Forelimb muscle (tissue), 1 donor: ENCODE measurements at regions not wholly inside any gene's neighbourhood (a gene's known extent, or its start where the extent isn't known, plus 50 kb on each side); places are given as distances from the start of the nearest gene placed in this dataset.
"Not testable (repeated sequence)": the region's sequence is repeated elsewhere in the genome, so short reads cannot be mapped to it uniquely, and the experiment has no call there.

ENCODE experiments used
- DNase-seq: peaks from one replicate; pipeline ENCODE4 v3.0.0-alpha.2; 2013; ENCODE audit warnings: low read depth

- DNase-seq, result no peak
Observed at GRCh38 chr11:106493751-106494150, 416.3 kb downstream of the AASDHPPT start.

DNA sequence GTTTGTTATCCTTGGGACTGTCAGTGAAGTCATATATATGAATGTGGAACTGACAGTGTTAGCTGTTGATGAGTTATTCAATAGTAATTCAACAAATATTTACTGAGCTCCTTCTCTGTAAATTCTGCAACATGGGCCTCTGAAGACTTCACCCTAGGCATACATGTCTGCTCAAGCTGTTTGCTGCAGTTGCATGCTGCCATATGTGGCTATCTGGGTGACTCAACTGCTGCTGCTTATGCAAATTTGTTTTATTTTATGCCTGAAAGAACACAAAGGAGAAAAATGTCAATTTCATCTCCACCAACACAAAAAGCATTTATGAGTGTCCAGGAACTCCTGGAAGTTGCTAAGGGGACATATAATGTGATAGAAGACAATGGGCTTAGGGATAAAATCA is 417.6 kb downstream of the AASDHPPT start:
- DNase-seq, result no peak

DNA sequence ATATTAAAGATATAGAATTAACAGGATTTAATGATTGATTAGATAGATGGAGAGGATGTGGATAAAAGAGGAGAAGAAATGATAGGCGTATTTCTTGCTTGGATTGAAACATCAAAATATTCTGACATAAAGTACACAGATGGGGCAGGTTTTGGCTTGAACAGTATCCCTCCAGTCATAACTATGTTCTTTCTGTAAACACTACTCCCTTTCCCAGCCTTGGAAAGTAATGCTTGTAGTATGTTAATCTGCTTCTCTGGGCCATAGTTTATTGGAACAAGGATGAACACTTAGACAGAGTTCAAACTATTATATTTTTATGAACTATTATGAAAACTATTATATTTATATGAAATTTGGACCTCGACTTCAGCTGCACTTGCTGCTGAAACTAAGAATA is 419.2 kb downstream of the AASDHPPT start:
- DNase-seq, result no peak

DNA sequence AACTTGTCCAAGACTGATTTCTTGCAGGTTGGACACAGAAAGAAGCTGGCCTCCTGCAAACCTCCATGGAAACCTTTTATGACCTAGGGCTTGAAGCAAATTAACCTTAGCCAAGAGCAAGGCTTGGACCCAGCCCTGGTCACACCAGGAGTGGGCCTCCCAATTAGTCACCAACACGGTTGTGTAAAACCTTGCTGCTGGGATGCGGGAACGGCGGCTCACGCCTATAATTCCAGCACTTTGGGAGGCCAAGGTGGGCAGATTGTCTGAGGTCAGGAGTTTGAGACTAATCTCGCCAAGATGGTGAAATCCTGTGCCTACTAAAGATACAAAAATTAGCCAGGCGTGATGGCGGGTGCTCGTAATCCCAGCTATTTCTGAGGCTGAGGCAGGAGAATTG is 419.9 kb downstream of the AASDHPPT start:
- no peak for DNase-seq

GRCh38 chr11:106497822-106498221 is 420.4 kb downstream of the AASDHPPT start:
- DNase-seq, result no peak

DNA sequence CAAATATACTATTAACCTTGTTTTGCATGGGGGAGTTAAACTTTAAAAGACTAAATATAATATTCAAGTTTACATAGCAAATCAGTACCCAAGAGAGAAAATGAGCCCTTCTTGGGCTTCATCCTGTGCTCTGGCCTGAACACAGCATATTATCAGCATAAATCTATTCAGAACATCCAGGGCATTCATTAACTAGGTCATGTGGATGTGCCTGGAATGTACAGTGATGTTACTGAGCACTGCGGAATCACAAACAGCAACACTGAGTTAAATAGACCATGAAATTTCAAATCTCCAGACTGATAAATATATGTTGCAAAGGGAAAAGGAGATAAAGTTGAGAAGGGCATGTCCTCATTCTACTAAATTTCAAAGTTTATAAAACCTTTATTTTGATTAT is 426.4 kb downstream of the AASDHPPT start:
- no peak for DNase-seq

DNA sequence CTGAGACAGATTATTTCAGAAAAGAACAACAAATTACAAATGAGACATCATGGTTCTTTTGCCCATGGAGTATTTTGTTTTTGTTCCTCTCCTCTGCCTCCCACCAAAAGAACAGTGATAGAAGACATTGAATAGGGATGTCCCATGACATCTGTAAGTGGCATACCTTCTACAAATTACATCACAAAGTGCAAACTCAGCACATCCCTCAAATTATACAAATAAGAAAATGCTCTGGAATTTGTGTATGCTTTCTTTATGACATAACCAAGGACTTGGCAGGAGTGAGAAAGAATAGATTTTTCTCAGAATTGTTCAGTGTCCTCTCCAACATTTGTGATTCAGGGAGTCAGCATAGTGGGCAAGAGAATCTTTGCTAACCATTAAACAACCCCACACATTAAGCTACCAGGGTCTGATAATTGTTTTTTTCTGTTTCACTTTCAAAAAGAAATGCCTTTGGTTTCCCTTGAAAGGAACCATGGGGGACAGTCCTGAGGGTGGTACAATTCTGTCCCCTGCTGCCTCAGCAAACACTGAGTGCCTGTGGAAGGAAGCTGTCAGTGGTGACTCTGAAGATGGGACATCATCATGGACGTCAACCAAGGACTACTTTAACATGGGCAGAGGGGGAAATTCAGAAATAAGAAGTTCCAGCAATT is 430.3 kb downstream of the AASDHPPT start:
- no peak for DNase-seq

DNA sequence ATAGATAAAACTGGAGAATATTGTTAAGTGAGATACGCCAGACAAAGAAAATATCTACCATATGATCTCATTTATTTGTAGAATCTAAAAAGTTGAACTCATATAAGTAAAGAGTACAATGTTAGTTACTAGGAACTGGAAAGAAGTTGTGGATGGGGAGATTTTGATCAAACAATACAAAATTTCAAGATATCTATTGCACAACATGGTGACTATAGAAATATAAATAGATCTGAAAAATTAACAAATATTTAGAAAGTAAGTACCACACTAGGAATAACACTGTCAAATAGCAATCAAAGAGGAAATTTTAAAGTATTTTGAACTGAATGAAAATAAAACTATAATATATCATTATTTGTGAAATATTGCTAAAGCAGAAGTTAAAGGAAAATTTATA is 437.2 kb downstream of the AASDHPPT start:
- DNase-seq, result no peak

GRCh38 chr11:106517426-106517825 is 440.0 kb downstream of the AASDHPPT start:
- DNase-seq, result no peak

DNA sequence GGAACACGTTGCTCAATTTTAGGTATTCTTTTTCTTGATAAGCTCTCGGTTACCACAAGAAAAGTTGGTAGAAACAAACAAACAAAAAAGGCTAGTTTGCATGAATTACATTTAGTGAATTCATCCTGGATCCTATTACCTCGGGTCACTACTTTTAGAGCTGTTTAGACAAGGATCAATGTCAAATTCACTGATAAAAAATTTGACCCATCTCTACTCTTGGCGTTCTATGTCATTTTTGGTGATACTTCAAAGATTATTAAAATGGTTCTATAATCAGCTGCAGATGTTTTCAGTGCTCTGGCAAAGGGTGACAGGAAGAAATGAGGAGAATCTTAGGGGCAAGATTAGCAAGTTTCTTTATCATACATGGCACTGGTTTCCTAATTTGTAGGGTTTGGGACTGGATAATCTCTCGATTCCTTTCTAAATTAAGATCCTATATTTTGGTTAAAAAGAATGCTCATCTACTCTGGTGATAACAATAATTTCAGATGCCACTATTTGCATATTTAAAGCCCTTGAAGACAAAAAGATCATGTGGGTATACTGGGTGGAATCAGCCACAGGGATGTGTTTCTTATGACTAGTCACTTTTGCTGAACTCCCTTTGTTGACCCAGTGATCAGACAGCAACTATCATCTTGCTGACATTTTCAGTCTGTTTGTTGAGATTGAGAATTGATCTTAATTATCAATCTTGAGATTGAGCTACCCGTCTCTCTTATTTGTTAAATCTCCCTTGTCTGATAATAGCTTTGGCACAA is 442.9 kb downstream of the AASDHPPT start:
- no peak for DNase-seq

- no peak for DNase-seq
Observed at GRCh38 chr11:106520920-106521319, 443.5 kb downstream of the AASDHPPT start.

DNA sequence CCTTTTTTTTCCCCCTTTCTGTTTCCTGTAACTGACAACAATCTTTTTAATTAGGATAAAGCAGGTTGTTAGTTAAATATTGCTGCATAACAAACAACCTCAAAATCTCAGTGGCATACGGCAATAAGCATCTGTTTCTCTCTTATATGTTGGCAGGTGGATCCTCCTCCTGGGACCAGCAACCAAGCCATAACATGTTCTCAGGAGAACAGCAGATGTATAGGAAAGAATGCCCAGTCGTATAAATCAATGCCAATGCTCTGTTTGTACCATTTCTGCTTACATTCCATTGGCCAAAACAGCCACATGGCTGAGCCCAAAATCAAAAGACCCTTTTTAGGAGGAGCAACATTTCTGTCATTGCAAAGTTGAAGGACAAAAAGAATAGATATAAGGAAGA is 445.7 kb downstream of the AASDHPPT start:
- no peak for DNase-seq

DNA sequence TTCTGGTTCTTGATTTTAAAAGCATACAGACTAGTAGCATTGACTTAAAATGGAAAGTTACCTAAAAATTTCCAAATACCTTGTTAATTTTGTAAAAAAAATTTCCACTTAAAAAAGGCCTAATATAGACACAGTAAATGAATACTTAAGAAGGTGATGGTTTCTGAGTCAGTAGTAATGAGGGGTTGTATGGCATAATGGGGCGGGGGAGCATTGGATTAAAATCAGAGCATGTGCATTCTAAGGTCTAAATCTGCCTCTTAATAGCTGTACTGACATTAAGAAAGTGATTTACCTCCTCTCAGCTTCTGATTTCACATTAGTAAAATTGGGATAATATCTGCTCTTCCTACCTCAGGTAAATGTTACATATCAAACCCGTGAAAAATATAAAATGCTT is 446.5 kb downstream of the AASDHPPT start:
- DNase-seq, result no peak

DNA sequence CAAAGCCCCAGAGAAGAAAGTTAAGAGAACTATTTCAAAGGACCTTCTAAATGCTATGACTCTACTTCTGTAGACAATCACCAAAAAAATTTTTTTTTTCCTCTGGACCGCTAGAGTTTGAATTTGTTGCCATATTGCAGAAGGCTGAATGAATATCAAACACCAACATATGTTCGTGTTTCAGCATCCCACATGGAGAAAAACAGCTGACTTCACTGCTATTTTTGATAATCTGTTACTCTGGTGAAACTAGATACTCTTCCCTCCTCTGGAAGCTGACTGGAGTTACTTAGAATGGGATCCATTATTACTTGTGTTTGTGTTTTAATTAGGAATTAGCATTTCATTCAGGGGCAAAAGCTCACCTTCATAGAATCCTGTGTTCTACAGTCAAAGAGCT is 447.0 kb downstream of the AASDHPPT start:
- DNase-seq, result no peak

- not testable (repeated sequence) for DNase-seq
Observed at GRCh38 chr11:106531648-106532047, 454.2 kb downstream of the AASDHPPT start.

GRCh38 chr11:106533046-106533445 is 455.6 kb downstream of the AASDHPPT start:
- no peak for DNase-seq

DNA sequence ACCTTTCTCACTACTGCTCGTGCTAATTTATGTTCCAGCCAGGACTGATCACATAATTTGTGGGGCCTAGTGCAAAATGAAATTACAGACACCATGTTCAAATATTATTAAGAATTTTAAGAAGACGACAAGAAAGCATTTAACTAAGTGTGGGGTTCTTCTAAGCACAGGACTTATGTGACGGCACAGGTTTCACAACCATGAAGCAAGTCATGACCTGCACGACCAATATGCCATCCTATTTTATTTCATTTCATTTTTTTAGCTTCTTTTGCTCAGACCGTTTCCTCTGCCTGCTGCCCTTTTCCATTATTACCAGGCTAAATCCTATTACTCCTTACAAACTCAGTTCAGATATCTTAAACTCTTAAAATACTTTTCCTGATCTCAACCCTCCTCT is 462.5 kb downstream of the AASDHPPT start:
- no peak for DNase-seq

DNA sequence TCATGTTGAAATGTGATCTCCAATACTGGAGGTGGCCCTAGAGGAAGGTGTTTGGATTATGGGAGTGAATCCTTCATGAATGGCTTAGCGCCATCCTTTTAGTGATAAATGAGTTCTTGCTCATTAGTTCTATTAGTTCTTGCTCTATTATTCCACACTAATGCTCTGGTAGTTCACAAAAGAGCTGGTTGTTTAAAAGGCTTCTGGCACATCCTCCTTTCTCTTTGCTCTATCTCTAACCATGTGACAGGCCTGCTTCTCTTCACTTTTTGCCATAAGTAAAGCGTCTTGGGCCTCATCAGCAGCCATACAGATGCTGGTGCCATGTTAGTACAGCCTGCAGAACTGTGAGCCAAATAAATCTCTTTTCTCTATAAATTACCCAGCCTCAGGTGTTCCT is 469.9 kb downstream of the GUCY1A2 start:
- no peak for DNase-seq

- DNase-seq, result no peak
Observed at GRCh38 chr11:106551744-106552673, 466.3 kb downstream of the GUCY1A2 start.

- DNase-seq, result no peak
Observed at GRCh38 chr11:106552694-106553203, 465.5 kb downstream of the GUCY1A2 start.

DNA sequence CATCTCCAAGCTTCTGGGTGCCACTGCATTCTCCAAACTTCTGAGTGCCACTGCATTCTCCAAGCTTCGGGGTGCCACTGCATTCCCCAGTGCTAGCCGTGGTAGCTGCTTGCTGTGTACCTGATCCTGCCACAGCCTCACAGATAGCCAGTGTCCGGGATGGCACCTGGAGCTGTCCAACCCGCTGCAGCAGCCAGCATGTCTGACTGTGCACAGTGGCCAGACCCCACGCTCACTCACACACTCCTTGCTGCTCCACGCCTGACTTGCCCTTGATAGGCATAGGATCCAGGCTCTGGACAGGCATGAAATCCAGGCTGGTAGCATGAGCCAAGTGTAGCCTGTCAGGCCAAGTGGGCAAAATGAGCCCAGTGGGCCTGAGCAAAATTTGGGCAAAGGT is 465.0 kb downstream of the GUCY1A2 start:
- no peak for DNase-seq

GRCh38 chr11:106555566-106556250 is 462.6 kb downstream of the GUCY1A2 start:
- not testable (repeated sequence) for DNase-seq
